HG03196 (cell line): ENCODE measurements at regions not wholly inside any gene's neighbourhood (a gene's known extent, or its start where the extent isn't known, plus 50 kb on each side); places are given as distances from the start of the nearest gene placed in this dataset.
"Not testable (repeated sequence)": the region's sequence is repeated elsewhere in the genome, so short reads cannot be mapped to it uniquely, and the experiment has no call there.

Experiments
- ATAC-seq: cut with Tn5 transposase; IDR thresholded peaks from one replicate; pipeline ENCODE4 v1.9.1; 2021; ENCODE audit not compliant: unreplicated experiment

GRCh38 chr1:193419295-193419694, 232.9 kb upstream of the B3GALT2 start:
- ATAC-seq: no peak

- ATAC-seq: no peak
These were observed 232.3 kb upstream of the B3GALT2 start for GRCh38 chr1:193418745-193419058.

GRCh38 chr1:193417945-193418744, 231.7 kb upstream of the B3GALT2 start:
- no peak for ATAC-seq

GRCh38 chr1:193417403-193417802, 231.0 kb upstream of the B3GALT2 start:
- ATAC-seq: no peak

- ATAC-seq: no peak
These were observed 230.0 kb upstream of the B3GALT2 start for GRCh38 chr1:193416226-193417024.

GRCh38 chr1:193415256-193415655, 228.8 kb upstream of the B3GALT2 start:
- no peak for ATAC-seq

- no peak for ATAC-seq
These were observed 227.0 kb upstream of the B3GALT2 start for GRCh38 chr1:193413376-193413775.

GRCh38 chr1:193412748-193413147, 226.3 kb upstream of the B3GALT2 start:
- ATAC-seq: no peak

- no peak for ATAC-seq
These were observed 225.3 kb upstream of the B3GALT2 start for GRCh38 chr1:193411714-193412113.

GRCh38 chr1:193411215-193411614, 224.8 kb upstream of the B3GALT2 start:
- ATAC-seq: no peak

GRCh38 chr1:193408782-193409293, 222.4 kb upstream of the B3GALT2 start:
- no peak for ATAC-seq

GRCh38 chr1:193406901-193407300, 220.5 kb upstream of the B3GALT2 start:
- ATAC-seq: no peak

- no peak for ATAC-seq
These were observed 217.8 kb upstream of the B3GALT2 start for GRCh38 chr1:193404236-193404635.

GRCh38 chr1:193402977-193403376, 216.6 kb upstream of the B3GALT2 start:
- ATAC-seq: no peak

- no peak for ATAC-seq
These were observed 215.6 kb upstream of the B3GALT2 start for GRCh38 chr1:193402037-193402436.

GRCh38 chr1:193394336-193394735, 207.9 kb upstream of the B3GALT2 start:
- ATAC-seq: no peak

GRCh38 chr1:193392686-193393085, 206.3 kb upstream of the B3GALT2 start:
- ATAC-seq: no peak

- ATAC-seq: no peak
These were observed 202.3 kb upstream of the B3GALT2 start for GRCh38 chr1:193388683-193389082.

GRCh38 chr1:193388165-193388564, 201.8 kb upstream of the B3GALT2 start:
- ATAC-seq: no peak

GRCh38 chr1:193387406-193387805, 201.0 kb upstream of the B3GALT2 start:
- no peak for ATAC-seq

- not testable (repeated sequence) for ATAC-seq
These were observed 192.0 kb upstream of the B3GALT2 start for GRCh38 chr1:193378451-193378850.

- ATAC-seq: no peak
These were observed 191.1 kb upstream of the B3GALT2 start for GRCh38 chr1:193377472-193377871.
